Spleen (tissue), 11 donors: ENCODE measurements at regions not wholly inside any gene's neighbourhood (a gene's known extent, or its start where the extent isn't known, plus 50 kb on each side); places are given as distances from the start of the nearest gene placed in this dataset.

Source experiments
- DNase-seq: peaks from one replicate; pipeline ENCODE4 v3.0.0-alpha.2; 2020
- H3K27ac ChIP-seq, 8 donors: fragments of 200-600 bp; sonication (generic) in 7 of 8; 1 replicate in 4 of 8; 2 replicates in 4 of 8; pipeline versions ENCODE4 v1.5.0 to v1.8.0; 2016 to 2021; ENCODE audit warnings: inconsistent platforms in 4 of 8, mild to moderate bottlenecking in 4 of 8, moderate library complexity in 1 of 8
- H3K27me3 ChIP-seq, 7 donors: fragments of 200-600 bp; sonication (generic) in 6 of 7; replicated peaks in 1 of 7; 1 replicate in 4 of 7; 2 replicates in 3 of 7; pipeline versions ENCODE4 v1.5.0 to v1.8.0; 2016 to 2021; ENCODE audit warnings: inconsistent platforms in 3 of 7, mild to moderate bottlenecking in 1 of 7
- H3K36me3 ChIP-seq, 6 donors: fragments of 200-600 bp; sonication (generic) in 5 of 6; 1 replicate in 4 of 6; 2 replicates in 2 of 6; pipeline versions ENCODE4 v1.5.0 to v1.8.0; 2016 to 2021; ENCODE audit warnings: inconsistent platforms in 2 of 6
- H3K4me1 ChIP-seq, 6 donors: fragments of 200-600 bp; sonication (generic) in 5 of 6; 1 replicate in 3 of 6; 2 replicates in 3 of 6; pipeline versions ENCODE4 v1.5.0 to v1.8.0; 2016 to 2021; ENCODE audit warnings: inconsistent platforms in 3 of 6
- H3K4me3 ChIP-seq, 8 donors: fragments of 200-600 bp; sonication (generic) in 7 of 8; 1 replicate in 4 of 8; 2 replicates in 4 of 8; pipeline versions ENCODE4 v1.5.0 to v1.8.0; 2016 to 2021; ENCODE audit warnings: inconsistent platforms in 4 of 8, mild to moderate bottlenecking in 4 of 8, moderate library complexity in 2 of 8
- H3K9me3 ChIP-seq, 8 donors: fragments of 200-600 bp; sonication (generic) in 7 of 8; 1 replicate in 4 of 8; 2 replicates in 4 of 8; pipeline versions ENCODE4 v1.5.0 to v1.8.0; 2016 to 2021; ENCODE audit warnings: inconsistent platforms in 4 of 8
- POLR2A ChIP-seq, 3 donors: fragments of 450-650 bp; IDR thresholded peaks; one replicate each; pipeline ENCODE4 v1.5.1; 2017; ENCODE audit warnings: antibody characterized with exemption in 3 of 3, mild to moderate bottlenecking in 1 of 3
- POLR2AphosphoS5 ChIP-seq, 3 donors: sonication (generic); formaldehyde crosslinking; IDR thresholded peaks; one replicate each; pipeline ENCODE4 v1.5.1; 2017; ENCODE audit warnings: antibody characterized with exemption in 3 of 3
- WGBS, 5 donors: extraction: QIAGEN DNeasy Blood & Tissue Kit in 3 of 5; methylation state at CpG; one replicate each; pipeline versions ENCODE4 v1.1.5 to v1.1.7; 2013 to 2018; 5-methylcytosine and 5-hydroxymethylcytosine counted together
- intact Hi-C: fragments of 100-400 bp; cut with DNase I; formaldehyde crosslinking; loops from one replicate; pipeline ENCODE4 v1.15.0; 2023; ENCODE audit warnings: low total_unique reads
- TF ChIP-seq, protein P1 (sequence below), 11 experiments: fragments of 200-600 bp in 7 of 11; fragments of 450-650 bp in 4 of 11; sonication (generic) in 4 of 11; IDR thresholded peaks in 8 of 11; conservative IDR thresholded peaks in 3 of 11; 1 replicate in 7 of 11; 2 replicates in 4 of 11; pipeline versions ENCODE4 v1.4.0 to v1.8.0; 2016 to 2021; ENCODE audit warnings: antibody characterized with exemption in 11 of 11, inconsistent platforms in 4 of 11, mild to moderate bottlenecking in 1 of 11
- donor health status: healthy with polysubstance abuse.
- donor health status: DM: no; HTN: no; CAD: no; lungs with moderate emphysema.
- donor health status: DM: no; HTN: no; CAD: no.
- donor health status: Bipolar disorder and iron deficiency.
- donor health status: healthy.
- donor health status: DM: no; HTN: no; CAD: no.
- donor health status: DM: yes; HTN: yes; CAD: no.

DNA sequence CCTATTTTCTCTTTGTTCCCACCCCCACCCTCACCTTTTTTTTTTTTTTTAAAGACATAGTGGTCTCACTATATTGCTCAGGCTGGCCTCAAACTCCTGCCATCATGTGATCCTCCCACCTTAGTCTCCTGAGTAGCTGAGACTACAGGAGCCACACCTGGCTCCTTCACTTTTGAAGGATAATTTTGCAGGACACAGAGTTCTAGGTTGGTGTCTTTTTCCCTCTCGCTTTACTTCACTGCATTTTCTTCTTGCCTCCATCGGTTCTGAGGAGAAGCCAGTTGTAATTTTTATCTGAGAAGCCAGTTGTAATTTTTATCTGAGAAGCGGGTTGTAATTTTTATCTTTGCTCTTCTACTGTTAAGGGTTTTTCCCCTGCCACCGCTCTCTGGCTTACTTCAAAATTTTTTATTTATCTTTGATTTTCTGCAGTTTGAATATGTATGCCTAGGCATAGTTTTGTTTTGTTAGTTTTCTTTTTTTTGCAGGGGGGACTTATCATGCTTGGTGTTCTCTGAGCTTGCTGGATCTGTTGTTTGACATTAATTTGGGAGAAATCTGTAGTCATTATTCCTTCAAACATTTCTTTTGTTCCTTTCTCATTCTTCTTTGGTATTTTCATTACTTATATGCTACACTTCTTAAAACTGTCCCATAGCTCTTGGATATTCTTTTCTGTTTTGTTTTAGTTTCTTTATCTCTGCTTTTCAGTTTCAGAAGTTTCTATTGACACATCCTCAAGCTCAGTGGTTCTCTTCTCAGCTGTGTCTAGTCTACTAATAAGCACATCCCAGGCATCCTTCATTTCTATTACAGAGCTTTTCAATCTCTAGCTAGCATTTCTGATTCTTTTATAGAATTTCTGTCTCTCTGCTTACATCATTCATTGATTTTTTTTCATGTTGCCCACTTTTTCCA, 148.2 kb upstream of the CHD1 start:
- no peak overlapping the region for H3K4me3 ChIP-seq
- H3K4me1 ChIP-seq: no peaks in the 10 kb centered on the region
- TF ChIP-seq POLR2A (IDR thresholded peaks at IDR 0.05) (no peak), POLR2AphosphoS5 (IDR thresholded peaks at IDR 0.05) (no peak)
- TF ChIP-seq, protein P1, sequence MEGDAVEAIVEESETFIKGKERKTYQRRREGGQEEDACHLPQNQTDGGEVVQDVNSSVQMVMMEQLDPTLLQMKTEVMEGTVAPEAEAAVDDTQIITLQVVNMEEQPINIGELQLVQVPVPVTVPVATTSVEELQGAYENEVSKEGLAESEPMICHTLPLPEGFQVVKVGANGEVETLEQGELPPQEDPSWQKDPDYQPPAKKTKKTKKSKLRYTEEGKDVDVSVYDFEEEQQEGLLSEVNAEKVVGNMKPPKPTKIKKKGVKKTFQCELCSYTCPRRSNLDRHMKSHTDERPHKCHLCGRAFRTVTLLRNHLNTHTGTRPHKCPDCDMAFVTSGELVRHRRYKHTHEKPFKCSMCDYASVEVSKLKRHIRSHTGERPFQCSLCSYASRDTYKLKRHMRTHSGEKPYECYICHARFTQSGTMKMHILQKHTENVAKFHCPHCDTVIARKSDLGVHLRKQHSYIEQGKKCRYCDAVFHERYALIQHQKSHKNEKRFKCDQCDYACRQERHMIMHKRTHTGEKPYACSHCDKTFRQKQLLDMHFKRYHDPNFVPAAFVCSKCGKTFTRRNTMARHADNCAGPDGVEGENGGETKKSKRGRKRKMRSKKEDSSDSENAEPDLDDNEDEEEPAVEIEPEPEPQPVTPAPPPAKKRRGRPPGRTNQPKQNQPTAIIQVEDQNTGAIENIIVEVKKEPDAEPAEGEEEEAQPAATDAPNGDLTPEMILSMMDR (IDR thresholded peaks at IDR 0.05 in 8 of 11, conservative IDR thresholded peaks at IDR 0.05 in 3 of 11): no peak
- H3K9me3 ChIP-seq: peaks cover 0 to 8% (median 0%) of the 10 kb centered on the region in 8 donors
- H3K36me3 ChIP-seq: no peaks in the 10 kb centered on the region
- 88 to 94% (median 92%) methylated on average over 4 of the region's 4 CpGs for WGBS, 5 donors
- intact Hi-C loops: no loop called here
- H3K27me3 ChIP-seq: no peaks in the 10 kb centered on the region
- H3K27ac ChIP-seq: no peak overlapping the region
- DNase-seq: no peak

DNA sequence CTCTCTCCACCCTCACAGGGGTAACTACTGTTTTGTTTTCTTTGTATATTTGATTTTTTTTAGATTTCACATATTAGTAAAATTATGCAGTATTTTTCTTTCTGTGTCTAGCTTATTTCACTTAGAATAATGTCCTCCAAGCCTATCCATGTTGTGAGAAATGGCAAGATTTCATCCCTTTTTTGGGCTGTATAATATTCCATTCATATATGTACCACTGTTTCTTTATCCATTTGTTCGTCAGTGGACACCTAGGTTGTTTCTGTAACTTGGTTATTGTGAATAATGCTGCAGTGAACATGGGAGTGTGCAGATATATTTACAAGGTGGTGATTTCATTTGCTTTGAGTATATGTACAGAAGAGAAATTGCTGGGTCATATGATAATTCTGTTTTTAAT, 144.0 kb upstream of the CHD1 start:
- WGBS, 5 donors: 81 to 100% (median 92%) methylated on average over 1 of the region's 1 CpG
- peaks cover 0 to 8% (median 0%) of the 10 kb centered on the region in 8 donors for H3K9me3 ChIP-seq
- DNase-seq: no peak

DNA sequence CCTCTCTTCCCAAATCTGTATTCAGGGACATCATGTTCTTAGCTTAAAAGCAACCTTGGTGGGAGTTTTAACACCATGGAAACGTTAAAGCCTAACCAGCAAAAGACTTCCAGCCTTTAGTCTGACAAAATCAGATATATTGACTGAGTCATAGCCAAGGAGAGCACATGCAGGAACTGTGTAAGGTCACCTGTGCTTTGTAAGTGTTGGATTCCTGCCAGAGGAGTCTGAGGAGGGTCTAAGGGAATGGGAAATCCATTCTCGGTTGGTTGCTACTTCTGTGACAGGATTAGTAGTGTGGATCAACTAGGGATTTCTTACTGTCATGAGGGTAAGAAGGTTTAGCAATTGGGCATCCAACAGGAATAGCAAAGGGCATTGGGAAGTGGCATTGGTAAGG, 142.0 kb upstream of the CHD1 start:
- Histone ChIP-seq H3K4me3 (no peak overlapping the region), H3K27me3 (no peaks in the 10 kb centered on the region), H3K4me1 (no peaks in the 10 kb centered on the region), H3K36me3 (no peaks in the 10 kb centered on the region), H3K27ac (no peak overlapping the region), H3K9me3 (peaks cover 0 to 8% (median 0%) of the 10 kb centered on the region in 8 donors)
- no peak for DNase-seq
- intact Hi-C loops: no loop called here
- TF ChIP-seq POLR2AphosphoS5 (IDR thresholded peaks at IDR 0.05) (no peak), POLR2A (IDR thresholded peaks at IDR 0.05) (no peak)
- TF ChIP-seq, protein P1 (IDR thresholded peaks at IDR 0.05 in 8 of 11, conservative IDR thresholded peaks at IDR 0.05 in 3 of 11): no peak
- 62 to 78% (median 63%) methylated on average over 2 of the region's 2 CpGs for WGBS, 5 donors

More for the DNA sequence above, 144.0 kb upstream of the CHD1 start:
- intact Hi-C loops: no loop called here
- Histone ChIP-seq H3K36me3 (no peaks in the 10 kb centered on the region), H3K4me3 (no peak overlapping the region), H3K27me3 (no peaks in the 10 kb centered on the region), H3K27ac (no peak overlapping the region), H3K4me1 (no peaks in the 10 kb centered on the region)
- TF ChIP-seq, protein P1 (IDR thresholded peaks at IDR 0.05 in 8 of 11, conservative IDR thresholded peaks at IDR 0.05 in 3 of 11): no peak
- TF ChIP-seq POLR2AphosphoS5 (IDR thresholded peaks at IDR 0.05) (no peak), POLR2A (IDR thresholded peaks at IDR 0.05) (no peak)

DNA sequence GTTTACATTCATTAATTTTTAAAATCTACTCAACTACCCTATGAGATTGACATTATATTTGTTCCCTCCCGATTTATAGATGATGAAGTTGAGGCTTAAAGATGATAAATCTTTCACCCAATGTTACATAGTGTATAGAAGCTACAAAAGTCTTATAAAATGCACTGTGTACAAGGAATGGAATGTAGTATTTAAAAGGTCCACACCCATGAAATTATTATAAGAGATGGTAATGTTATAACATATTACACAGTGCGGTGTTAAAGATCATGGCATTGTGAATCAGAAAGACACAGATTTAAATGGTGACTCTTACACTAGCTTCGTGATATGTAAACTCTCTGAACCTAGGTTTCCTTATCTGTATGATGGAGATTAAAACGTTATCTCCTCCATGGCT, 141.6 kb upstream of the CHD1 start:
- 80 to 90% (median 84%) methylated on average over 4 of the region's 4 CpGs for WGBS, 5 donors

More for the DNA sequence above, 141.6 kb upstream of the CHD1 start:
- intact Hi-C loops: no loop called here
- Histone ChIP-seq H3K4me3 (no peak overlapping the region), H3K9me3 (peaks cover 0 to 8% (median 0%) of the 10 kb centered on the region in 8 donors), H3K4me1 (no peaks in the 10 kb centered on the region), H3K36me3 (no peaks in the 10 kb centered on the region), H3K27me3 (no peaks in the 10 kb centered on the region), H3K27ac (no peak overlapping the region)
- DNase-seq: no peak
- no peak for TF ChIP-seq POLR2A (IDR thresholded peaks at IDR 0.05)
- TF ChIP-seq, protein P1 (IDR thresholded peaks at IDR 0.05 in 8 of 11, conservative IDR thresholded peaks at IDR 0.05 in 3 of 11): no peak
- TF ChIP-seq POLR2AphosphoS5 (IDR thresholded peaks at IDR 0.05): no peak
